ENCODE measurements at regions not wholly inside any gene's neighbourhood (a gene's known extent, or its start where the extent isn't known, plus 50 kb on each side); places are given as distances from the start of the nearest gene placed in this dataset.

GRCh38 chr7:115883629-115884028, 146.9 kb downstream of the TFEC start:
- DNase-seq (ENCODE audit: low spot score), result no peak

- DNase-seq (ENCODE audit: low spot score), result no peak
Observed at GRCh38 chr7:115881476-115881875, 149.1 kb downstream of the TFEC start.

DNA sequence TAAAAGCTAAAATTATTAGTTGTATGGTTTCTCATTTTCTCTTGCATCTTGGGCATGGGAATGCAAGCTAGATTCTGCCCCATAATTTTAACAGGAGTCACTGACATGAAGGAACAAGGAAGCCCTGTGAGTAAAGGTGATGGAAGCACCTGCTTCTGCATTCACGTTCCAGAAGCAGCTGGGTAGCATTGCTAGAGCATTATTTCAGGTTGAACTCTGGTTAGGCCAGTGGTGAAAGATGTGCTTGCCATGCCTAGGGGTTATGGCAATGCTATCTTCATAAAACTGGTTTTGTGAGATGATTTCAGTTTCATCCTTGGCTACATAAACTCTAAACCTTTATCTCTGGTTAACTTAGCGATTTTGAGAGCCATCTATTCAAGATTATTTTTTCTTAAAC, 151.4 kb downstream of the TFEC start:
- DNase-seq (ENCODE audit: low spot score), result no peak

- DNase-seq (ENCODE audit: low spot score), result no peak
Observed at GRCh38 chr7:115869801-115870200, 160.8 kb downstream of the TFEC start.

DNA sequence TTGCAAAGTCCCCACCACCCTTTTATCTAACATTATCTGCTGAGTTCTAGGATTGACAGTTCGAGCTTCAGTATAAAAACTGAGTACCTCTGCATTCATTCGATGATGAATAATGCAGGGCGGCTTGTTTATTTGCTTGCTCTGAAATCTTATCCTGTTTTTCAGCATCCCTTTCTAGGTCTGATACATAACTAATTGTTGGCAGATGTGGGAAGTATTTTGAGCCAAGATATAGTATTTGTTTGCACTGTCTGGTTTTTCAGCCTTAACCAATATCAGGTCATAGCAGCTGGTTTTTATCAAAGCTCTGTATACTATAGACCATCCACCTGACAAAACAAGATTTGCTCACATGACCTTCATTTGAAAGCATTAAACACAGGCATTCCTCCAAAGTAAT, 161.4 kb downstream of the TFEC start:
- no peak for DNase-seq (ENCODE audit: low spot score)

DNA sequence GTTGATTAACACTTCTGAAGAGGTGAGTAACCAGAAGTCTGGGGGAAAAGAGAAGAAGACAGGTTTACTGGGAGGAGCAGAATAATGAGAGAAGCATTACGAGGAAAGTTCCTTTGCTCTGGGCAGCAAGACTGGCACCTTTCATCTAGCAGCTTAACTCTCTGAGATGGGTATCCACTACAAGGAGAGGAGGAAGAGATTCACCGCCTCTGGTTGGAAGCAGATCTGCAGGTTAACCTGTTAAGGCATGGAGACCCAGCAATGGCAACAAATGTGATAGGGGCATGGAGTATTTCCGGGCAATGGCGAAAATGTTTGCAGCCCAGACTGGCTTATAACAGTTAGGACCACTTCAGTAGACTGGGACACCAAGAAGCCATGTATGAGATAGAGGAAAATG, 162.2 kb downstream of the TFEC start:
- no peak for DNase-seq (ENCODE audit: low spot score)

DNA sequence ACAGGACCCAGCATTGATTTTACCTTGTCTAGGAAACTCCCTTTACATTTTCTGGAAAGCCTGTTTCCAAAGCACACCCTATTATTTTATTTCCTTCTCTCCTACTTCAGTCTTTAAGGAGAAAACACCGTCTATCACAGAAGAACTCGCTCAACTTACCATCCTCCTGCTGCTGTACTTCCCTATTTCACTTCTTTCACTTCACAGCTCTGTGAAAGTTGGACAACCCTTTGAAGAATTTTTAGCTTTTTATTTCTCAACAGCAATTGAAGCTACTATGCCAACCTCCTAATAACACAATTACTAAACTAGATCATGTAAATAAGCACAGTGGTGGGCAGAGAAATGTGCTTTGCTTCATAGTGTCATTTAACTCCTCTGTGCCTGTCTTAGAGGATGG, 166.5 kb downstream of the TFEC start:
- DNase-seq (ENCODE audit: low spot score), result no peak

DNA sequence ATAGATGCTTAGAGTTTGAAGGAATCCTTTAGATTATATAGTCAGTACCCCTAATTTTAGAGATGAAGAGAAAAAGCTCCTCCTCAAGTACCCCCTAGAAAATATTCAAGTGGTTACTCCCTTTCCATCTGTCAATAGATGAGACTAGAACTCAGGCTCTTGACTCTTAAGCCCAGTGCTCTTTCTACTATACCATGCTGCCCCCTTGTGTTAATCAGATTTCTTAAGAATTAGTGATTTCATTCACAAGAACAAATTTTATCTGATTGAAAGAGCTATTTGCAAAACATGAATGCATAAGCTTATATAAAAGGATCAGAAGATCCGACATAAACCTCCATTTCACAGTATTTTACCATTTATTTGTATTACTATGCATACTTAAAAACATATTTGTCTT, 179.3 kb downstream of the TFEC start:
- no peak for DNase-seq (ENCODE audit: low spot score)

GRCh38 chr7:115850774-115851173, 179.8 kb downstream of the TFEC start:
- no peak for DNase-seq (ENCODE audit: low spot score)

GRCh38 chr7:115844857-115845256, 185.7 kb downstream of the TFEC start:
- DNase-seq (ENCODE audit: low spot score), result no peak

- no peak for DNase-seq (ENCODE audit: low spot score)
Observed at GRCh38 chr7:115840702-115841101, 189.9 kb downstream of the TFEC start.

- DNase-seq (ENCODE audit: low spot score), result no peak
Observed at GRCh38 chr7:115838829-115839228, 191.7 kb downstream of the TFEC start.

DNA sequence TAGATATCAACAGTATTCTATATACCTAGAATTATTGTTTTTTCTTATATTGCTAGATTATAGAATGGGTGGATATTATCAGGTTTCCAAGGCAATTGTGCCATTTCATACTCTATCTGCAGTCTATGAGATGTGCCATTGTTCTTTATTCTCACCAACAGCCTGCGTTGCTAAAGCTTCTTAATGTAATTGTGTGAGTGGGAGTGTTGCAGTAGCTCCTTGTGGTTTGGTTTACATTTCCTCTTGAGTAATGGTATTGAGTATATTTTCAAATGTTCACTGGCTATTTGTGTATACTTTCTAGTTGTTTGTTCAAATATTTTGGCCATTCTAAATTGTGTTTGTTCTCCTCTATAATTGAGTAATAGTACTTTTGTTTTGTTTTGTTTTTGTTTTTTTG, 199.2 kb downstream of the TFEC start:
- DNase-seq (ENCODE audit: low spot score), result no peak

GRCh38 chr7:115827305-115828045, 203.1 kb downstream of the TFEC start:
- no peak for DNase-seq (ENCODE audit: low spot score)

DNA sequence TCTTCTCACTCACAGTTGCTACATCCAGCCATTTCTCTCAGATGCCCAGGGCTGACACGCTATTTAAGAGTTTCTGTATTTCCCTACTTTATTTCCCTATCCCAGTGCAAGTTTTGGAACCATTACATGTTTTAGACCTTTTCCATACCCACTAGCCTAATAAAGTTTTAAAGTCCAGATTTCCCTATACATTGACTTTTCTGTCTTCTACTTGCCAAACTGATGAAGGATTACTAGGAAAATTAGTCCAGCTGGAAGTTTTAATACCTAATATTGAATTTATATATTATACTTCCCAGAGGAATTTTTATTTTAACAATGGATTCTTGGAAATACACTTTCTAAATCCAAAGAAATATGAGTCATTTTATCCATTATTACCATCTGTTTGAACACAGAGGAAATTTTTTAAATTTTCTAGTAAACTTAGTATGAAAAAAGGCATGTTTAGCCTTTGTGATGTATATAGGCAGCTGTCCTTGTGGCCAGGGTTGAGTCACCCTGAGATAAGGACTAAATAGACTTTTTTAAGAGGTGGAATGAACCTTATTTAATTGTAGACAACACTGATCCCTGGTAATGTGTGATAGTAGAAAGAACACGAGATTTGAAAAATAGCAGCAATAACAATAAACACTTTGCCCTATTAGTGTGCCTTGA, 205.0 kb downstream of the TFEC start:
- no peak for DNase-seq (ENCODE audit: low spot score)

- no peak for DNase-seq (ENCODE audit: low spot score)
Observed at GRCh38 chr7:115822801-115823200, 207.8 kb downstream of the TFEC start.

GRCh38 chr7:115822380-115822779, 208.2 kb downstream of the TFEC start:
- DNase-seq (ENCODE audit: low spot score), result no peak

DNA sequence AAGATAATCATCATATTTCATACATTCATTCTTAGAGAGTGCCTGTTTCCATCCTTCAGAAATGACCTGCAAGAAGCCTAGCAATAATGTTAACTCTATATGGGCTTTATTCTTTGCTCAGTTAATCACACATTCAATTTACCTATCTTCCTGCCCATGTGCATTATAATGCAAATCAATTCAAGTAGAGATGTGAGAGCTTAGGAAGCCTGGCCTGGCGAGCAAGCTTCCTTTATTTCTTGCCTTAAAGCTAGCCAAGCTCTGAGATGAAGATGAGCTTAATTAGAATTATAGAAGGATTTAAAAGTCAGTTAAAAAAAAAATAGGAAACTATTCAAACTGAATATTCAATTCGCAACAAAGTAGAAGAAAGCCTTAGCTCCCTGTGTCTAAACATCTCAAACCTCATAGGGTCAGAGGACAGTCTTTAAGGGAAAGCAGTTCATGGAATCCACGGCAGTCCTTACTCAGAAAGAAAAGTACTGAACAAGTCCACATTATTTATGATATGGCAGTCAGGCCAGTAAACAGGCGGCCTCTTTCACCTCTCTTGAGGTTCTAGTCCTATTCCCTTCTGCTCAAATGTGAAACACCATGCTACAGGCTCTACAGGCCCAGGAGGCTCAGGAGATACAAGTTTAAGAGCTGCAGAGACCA, 214.1 kb downstream of the TFEC start:
- DNase-seq (ENCODE audit: low spot score), result no peak

DNA sequence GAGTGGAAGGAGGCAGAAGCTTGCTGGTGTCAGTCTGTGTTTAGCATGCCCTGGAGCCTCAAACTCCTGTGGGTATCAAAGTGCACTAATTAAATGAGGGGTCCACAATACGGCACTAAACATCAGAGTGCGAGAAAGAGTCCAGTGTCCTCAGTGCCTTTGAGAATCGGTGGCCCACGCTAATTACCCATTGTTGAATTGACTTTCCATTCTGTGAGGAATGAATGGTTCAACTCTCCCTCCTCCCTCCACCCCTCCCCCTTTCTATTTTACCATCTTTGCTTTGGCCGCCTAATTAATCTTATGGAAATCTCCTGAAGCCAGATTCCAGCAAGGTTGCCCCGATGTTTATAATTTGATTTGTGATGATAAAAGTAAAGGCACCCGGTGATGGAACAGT, 217.8 kb downstream of the TFEC start:
- no peak for DNase-seq (ENCODE audit: low spot score)

DNA sequence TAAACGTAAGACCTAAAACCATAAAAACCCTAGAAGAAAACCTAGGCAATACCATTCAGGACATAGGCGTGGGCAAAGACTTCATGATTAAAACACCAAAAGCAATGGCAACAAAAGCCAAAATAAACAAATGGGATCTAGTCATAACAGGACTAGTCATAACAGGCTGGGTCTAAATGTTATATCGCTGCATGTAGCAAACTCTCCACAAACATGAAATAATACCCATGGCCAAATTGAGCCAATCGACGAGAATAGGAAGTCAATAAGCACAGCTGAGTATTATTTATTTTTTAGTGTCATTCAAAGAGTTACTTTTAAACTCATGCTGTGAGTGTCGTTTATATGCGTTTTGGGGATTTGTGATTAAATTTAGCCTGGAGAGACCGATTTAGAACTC, 225.1 kb downstream of the TFEC start:
- no peak for DNase-seq (ENCODE audit: low spot score)

DNA sequence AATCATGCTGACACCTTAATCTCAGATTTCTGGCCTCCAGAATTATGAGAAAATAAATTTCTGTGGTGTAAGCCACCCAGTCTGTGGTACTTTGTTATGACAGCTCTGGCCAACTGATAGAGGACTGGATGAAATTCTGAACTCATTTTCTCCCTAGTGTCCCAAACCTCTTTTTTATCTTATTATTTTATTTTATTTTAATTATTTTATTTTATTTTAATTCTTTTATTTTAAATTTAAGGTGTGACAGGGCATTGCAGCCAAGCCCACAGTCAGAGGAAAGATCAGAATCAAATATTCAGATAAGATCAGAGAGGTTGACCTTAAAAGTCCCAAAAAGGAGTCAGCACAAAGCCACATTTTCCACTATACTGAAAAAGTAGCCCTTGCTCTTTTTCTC, 228.1 kb downstream of the TFEC start:
- DNase-seq (ENCODE audit: low spot score), result no peak

DNA sequence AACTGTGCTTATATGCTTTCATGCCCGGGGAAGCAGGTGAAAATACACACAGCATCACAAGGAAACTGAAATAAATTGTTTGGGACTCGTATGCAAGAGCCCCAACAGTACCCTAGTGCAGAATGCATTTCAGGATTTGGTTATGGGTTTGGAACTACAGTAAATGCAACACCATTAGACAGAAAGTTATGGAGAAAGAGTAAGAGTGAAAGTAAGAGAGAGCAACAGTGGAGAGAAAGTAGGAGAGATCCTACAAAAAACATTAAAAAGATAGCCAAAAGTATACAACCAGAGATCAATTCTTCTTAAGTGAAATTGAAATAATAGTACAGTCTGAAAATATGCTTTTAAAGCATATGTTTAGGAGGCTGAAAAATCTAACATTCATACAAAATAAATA, 231.1 kb downstream of the TFEC start:
- no peak for DNase-seq (ENCODE audit: low spot score)

- DNase-seq (ENCODE audit: low spot score), result no peak
Observed at GRCh38 chr7:115793958-115794702, 236.4 kb downstream of the TFEC start.
